ENCODE measurements at regions not wholly inside any gene's neighbourhood (a gene's known extent, or its start where the extent isn't known, plus 50 kb on each side); places are given as distances from the start of the nearest gene placed in this dataset.

GRCh38 chr4:186927624-186928023, 204.0 kb upstream of the FAT1 start:
- H3K4me3 ChIP-seq (ENCODE audit: low read length) = no peak overlapping the region
- no peak for DNase-seq (ENCODE audit: low read depth)
- TF ChIP-seq CTCF (IDR thresholded peaks at IDR 0.05; ENCODE audit: insufficient read depth, low read depth, low read length, missing control alignments) = no peak

- no peak overlapping the region for H3K4me3 ChIP-seq (ENCODE audit: low read length)
- no peak for DNase-seq (ENCODE audit: low read depth)
- TF ChIP-seq CTCF (IDR thresholded peaks at IDR 0.05; ENCODE audit: insufficient read depth, low read depth, low read length, missing control alignments) = no peak
These were observed 206.4 kb upstream of the FAT1 start for GRCh38 chr4:186930024-186930423.

- H3K4me3 ChIP-seq (ENCODE audit: low read length) = no peak overlapping the region
- DNase-seq (ENCODE audit: low read depth) = peak; percentile 19
- no peak for TF ChIP-seq CTCF (IDR thresholded peaks at IDR 0.05; ENCODE audit: insufficient read depth, low read depth, low read length, missing control alignments)
These were observed 207.9 kb upstream of the FAT1 start for GRCh38 chr4:186931519-186931918.

GRCh38 chr4:186932196-186932595, 208.5 kb upstream of the FAT1 start:
- DNase-seq (ENCODE audit: low read depth) = no peak
- H3K4me3 ChIP-seq (ENCODE audit: low read length) = no peak overlapping the region
- no peak for TF ChIP-seq CTCF (IDR thresholded peaks at IDR 0.05; ENCODE audit: insufficient read depth, low read depth, low read length, missing control alignments)

- no peak for DNase-seq (ENCODE audit: low read depth)
- no peak overlapping the region for H3K4me3 ChIP-seq (ENCODE audit: low read length)
- TF ChIP-seq CTCF (IDR thresholded peaks at IDR 0.05; ENCODE audit: insufficient read depth, low read depth, low read length, missing control alignments) = no peak
These were observed 209.1 kb upstream of the FAT1 start for GRCh38 chr4:186932631-186933187.

- no peak overlapping the region for H3K4me3 ChIP-seq (ENCODE audit: low read length)
- TF ChIP-seq CTCF (IDR thresholded peaks at IDR 0.05; ENCODE audit: insufficient read depth, low read depth, low read length, missing control alignments) = no peak
- DNase-seq (ENCODE audit: low read depth) = no peak
These were observed 210.6 kb upstream of the FAT1 start for GRCh38 chr4:186934244-186934643.

GRCh38 chr4:186934841-186935443, 211.3 kb upstream of the FAT1 start:
- peak; percentile 86 for DNase-seq (ENCODE audit: low read depth)
- no peak for TF ChIP-seq CTCF (IDR thresholded peaks at IDR 0.05; ENCODE audit: insufficient read depth, low read depth, low read length, missing control alignments)
- no peak overlapping the region for H3K4me3 ChIP-seq (ENCODE audit: low read length)
